GM19025 (cell line): ENCODE measurements at regions not wholly inside any gene's neighbourhood (a gene's known extent, or its start where the extent isn't known, plus 50 kb on each side); places are given as distances from the start of the nearest gene placed in this dataset.

Experiments used
- ATAC-seq: cut with Tn5 transposase; IDR thresholded peaks from one replicate; pipeline ENCODE4 v1.9.1; 2021; ENCODE audit warnings: mild to moderate bottlenecking, low read depth, moderate library complexity; ENCODE audit not compliant: unreplicated experiment

DNA sequence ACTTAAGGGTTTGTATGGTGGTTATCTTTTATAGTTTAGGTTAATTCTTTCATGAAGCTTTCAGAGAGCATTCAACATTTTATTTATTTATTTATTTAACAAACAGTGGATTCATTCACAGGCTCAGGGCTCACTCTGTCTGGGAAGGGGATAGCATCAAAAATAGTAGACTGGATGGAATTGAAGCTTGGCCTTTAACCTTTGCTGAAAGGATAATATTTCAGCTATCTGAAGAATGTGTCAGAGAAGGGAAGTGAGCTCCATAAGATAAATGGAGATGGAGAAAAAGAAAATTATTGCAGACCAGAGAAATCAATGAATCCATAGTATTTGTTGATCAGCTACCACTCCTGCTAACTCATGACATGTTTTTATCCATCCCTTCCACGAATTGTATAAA, 305.6 kb downstream of the COG6 start:
- no peak for ATAC-seq

- no peak for ATAC-seq
Observed at GRCh38 chr13:39963612-39964011, 308.1 kb downstream of the COG6 start.

DNA sequence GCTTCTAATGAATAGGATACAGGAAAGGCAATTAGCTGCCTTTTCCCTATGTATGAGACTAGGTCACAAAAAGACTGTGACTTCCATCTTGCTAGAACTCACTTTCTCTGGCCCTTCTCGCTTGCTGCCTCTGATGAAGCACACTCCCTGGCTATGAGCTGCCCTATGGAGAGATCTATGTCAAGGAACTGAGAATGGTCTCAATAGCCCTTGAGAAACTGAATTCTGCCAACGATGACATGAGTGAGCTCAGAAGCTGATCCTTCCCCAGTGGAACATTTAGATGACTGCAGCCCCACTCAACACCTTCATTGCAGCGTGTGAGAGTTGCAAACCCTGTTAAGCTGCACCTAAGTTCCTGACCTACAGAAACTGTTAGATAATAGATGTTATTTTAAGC, 309.8 kb downstream of the COG6 start:
- no peak for ATAC-seq

DNA sequence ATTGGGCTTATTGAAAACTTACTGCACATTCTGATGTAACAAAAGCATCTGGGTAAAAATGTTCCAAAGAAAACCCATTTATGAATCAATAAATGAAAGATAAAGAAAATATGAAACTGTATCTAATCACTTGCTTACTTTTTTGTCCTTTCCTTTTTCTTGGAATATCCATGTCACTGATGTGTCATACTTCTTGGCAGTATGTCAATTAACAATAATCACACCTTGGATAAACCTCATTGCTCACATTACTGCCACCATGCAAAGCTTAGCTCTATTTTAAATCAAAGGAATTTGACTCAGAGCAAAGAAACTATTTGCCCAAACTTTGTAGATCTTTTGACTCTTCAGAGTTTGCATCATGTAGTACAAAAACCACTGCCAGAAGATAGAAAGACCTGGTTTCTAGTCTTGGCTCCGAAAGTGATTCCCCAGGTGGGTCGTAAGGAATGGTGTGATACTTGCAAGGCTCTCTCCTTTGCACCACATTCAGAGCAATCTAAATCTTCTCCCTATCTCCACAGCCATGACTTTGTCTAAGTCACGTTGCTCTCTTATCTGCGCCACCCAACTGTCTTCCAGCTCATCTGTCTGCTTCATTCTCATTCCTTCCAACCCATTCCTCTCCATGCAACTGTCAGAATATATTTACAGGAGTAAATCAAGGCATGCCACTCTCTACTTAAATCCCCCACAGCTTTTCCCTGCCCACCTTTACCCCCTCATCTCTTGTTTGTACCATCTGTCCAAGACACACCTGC, 311.9 kb downstream of the COG6 start:
- no peak for ATAC-seq

DNA sequence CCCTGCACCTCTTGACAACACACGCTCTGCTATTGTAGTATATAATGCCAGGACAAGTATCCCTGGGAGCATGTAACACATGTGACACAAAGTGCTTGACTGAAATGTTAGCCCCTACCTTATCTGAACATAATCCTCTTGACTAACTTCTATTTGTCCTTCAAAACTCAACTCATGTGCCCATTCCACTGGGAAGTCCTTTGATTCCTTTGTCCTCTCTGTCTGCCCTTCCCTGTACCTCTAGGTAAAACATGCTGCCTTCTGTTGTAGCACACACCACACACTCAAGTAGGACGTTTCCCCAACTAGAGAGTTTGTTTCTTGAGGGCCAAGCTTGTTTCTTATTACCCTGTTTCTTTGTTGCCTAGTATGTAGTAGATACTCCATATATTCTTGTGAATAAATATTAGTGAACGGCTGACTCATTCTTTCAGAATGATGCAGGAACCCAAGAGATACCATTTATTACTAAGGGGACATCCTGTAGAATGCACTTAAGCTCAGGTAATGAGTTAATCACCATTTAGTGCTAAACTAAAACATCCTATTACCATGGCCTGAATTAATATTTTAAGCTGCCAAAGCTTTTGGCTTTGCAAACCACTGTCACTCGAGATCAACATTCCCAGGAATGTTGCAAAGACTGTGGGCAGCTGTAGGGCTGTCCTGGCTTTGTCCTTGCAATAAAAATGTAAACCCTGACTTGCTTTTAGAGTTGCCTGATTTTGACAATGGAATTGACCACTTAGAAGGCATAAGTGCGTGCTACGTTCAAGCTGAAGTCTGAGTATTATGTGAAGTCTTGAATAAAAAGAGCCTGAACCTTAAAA, 313.4 kb downstream of the COG6 start:
- ATAC-seq = no peak

DNA sequence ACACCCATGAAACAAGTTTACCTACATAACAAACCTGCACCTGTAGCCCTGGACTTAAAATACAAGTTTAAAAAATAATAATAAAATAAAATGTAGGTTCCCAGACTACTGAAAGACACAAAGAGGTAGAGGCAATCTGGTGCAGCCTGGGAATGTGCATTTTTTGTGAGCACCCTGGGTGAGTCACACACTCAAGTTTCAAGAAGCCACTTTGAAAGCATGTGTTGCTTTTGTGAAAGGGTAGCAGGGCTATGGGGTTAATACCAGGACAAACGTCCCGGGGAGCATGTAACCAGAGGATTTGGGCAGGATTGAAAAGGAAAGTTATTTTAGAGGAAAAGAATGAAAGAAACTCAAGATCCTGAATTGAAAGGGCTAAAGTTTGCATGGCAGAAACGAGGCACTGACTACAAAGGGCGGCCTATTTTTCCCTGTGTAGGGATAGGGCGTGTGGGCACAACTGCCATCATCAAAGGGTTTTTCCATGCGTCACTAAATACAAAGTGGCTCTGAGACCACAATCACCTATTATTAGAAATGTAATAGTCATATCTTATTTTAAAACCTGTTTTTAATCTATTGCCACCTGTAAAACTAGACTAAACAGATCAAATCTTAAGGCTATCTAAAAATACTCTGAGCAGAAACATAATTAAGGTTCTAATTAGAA, 314.9 kb downstream of the COG6 start:
- ATAC-seq = no peak

DNA sequence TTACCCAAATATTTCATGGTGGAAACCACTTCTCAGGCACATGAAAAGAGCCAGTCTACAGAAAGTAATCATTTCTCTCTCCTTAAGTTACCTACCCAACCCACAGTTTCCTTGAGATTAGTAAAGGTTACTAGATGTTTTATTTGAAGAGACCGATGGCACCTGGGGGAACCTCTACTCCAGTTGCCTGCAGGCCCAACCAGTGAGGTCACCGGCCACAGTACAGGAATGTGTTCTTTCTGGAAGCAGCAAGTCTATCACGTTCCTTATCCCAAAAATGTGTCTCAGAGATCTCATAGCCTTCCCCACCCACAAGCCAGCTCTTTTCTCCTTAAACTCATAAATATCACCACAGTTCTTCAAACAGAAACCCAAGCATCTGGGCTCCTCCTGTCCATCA, 316.1 kb downstream of the COG6 start:
- ATAC-seq = no peak

DNA sequence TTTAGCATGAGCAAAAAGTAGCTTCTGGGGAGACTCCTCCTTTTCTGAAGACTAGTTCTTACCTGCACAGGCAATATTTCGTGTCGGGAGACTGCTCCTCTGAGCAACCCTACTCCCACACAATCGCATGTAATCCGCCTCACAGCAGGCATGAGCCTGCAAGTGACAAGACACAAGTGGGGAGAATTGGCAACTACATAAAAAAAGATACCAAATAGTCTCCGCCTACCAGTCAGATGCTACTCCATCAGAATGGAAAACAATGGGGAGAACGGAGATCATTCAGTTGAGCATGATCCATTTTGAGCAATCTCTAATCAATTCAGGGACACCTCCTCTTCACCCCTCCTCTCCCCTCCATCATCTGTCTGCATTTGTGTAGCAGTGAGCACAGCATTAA, 321.0 kb downstream of the COG6 start:
- ATAC-seq = no peak

GRCh38 chr13:39981056-39981455, 325.6 kb downstream of the COG6 start:
- ATAC-seq = no peak

DNA sequence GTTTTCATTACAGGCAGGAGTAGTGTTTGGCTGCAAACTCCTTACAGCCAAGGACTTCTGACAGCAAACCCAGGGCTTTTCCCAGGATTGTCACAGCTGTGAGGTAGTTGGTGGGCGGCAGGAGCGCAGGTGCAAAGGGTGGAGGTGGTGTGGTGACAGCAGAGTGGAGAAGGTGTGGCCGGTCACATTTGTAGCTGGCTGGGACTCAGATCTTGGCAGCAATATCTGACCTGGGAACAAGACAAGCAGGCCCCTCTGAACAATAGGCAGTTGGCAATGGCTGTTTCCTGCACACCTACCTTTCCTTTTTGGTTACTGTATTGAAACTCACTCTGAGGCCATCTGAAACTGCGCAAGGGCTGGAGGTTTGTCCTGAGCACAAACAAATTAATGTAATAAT, 327.3 kb downstream of the COG6 start:
- no peak for ATAC-seq

GRCh38 chr13:39985071-39985470, 329.6 kb downstream of the COG6 start:
- ATAC-seq = no peak

DNA sequence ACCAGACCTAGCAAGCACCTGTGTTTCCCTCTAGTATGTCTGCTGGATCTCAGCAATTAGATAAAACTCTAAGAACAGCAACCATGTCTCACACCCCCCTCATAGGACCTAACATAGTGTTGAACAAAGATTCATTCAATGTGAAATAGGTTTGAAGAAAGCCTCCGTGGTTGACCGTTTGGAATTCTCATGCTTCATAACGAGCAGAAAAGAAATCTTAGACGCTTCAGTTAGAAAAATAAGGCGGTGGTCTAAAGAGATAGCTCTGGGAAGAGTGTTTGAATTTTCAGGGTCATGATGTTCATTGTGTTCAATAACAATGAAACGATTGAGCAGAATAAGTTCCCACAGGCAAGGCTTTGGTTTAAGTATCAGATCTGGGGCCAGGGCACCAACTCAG, 332.9 kb downstream of the COG6 start:
- ATAC-seq = no peak

- no peak for ATAC-seq
Observed at GRCh38 chr13:39998166-39998565, 342.7 kb downstream of the COG6 start.

DNA sequence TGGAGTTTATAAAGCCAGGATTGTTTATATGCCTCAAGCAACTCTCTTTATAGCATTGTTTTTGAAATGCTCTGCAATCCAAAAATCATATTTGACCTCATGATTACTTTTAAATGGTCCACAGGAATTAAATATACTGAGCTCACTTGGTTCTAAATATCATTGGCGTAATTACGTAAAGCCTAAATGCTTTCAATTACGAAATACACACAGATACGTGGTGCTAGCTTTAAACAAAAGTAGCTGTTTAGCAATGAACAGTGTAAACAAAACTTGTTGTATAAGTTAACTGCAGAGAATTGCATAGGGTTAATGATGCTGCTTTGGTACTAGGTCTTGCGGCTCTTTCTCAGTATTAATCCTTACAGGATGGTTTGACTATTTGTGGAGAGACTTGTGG, 346.6 kb downstream of the COG6 start:
- ATAC-seq = no peak

DNA sequence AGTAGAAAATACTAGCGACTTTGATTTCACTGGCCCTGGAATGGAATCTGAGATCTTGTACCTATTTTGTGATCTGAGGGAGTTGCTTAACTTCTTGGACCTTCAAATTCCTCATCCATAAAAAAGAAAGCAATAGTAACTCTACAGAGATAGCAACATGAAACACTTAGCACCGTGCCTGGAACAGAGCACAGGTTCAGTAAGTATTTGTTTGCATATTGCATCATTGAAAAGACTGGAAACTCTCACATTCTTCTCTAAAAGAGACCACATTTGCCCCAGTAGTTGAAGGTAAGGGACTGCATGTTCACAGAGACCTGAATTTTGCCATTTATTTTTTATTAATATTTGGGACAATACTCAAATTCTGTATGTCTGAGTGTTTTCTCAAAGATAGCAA, 358.1 kb downstream of the COG6 start:
- no peak for ATAC-seq

DNA sequence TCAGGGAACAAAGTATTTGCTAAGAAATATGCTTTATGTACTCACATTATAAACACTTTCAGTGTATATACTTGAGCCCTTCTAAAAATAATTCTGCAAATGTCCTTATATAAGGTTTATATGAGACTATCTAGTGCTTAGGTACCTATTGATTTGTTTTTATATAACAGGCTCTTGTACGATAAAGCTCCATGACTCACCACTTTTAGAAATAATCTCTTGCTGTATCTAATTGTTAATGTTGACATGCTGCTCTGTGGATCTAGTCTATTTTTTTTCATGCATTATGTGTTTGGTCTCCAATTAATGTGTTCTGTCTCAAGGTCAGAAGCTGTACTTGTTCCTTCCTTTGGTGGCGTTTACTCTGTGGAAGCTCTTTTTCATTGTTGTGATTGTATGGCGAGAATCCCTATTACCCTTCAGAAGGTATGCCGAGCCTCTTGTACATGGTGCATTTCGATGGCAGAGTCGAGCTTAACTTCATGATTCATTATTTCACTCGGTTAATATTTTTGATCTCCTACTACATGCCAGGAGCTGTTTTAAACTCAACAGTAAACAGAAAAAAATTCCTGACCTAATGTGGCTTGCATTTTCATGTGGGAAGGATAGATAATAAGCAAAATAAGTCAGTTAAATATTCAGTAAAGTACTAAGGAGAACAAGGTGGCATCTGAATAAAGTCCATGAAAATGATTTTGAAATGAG, 361.6 kb downstream of the COG6 start:
- no peak for ATAC-seq

DNA sequence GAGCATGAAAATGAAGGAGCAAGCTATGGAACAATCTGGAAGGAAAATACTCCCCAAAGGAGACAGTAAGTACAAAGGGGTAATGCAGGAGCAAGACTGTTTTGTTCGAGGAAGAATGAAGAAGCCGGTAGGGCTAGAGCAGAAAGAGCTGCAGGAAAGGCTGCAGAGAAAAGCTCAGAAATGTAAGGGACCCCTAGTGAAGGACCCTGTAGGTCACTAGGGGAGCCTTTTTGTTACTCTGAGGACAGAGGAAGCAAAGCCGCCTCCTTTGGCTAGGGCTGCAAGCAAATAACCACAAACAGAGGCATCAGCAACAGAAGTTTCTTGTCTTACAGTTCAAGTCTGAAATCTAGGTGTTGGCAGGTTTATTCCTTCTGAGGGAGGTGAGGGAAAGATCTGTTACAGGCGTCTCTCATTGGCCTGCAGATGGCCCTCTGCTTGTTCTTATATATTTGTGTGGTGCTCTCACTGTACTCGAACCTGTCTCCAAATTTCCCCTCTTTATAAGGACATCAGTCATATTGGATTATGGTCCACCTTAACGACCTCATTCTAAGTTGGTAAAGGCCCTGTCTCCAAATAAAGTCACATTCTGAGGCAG, 362.3 kb downstream of the COG6 start:
- no peak for ATAC-seq

GRCh38 chr13:40023595-40024203, 368.2 kb downstream of the COG6 start:
- no peak for ATAC-seq

GRCh38 chr13:40024204-40024966, 368.9 kb downstream of the COG6 start:
- no peak for ATAC-seq
